GM12872 (cell line): ENCODE measurements at regions not wholly inside any gene's neighbourhood (a gene's known extent, or its start where the extent isn't known, plus 50 kb on each side); places are given as distances from the start of the nearest gene placed in this dataset.

Experiments used
- CTCF ChIP-seq: IDR thresholded peaks from 3 replicates; pipeline ENCODE4 v1.5.1; 2011; ENCODE audit warnings: low read depth, mild to moderate bottlenecking, low read length, moderate library complexity; ENCODE audit not compliant: insufficient read depth

- TF ChIP-seq CTCF = no peak
Measured at GRCh38 chr3:28053759-28054158, 187.7 kb upstream of the CMC1 start.

- no peak for TF ChIP-seq CTCF
Measured at GRCh38 chr3:28056806-28057205, 184.6 kb upstream of the CMC1 start.

GRCh38 chr3:28057539-28057938 lies 183.9 kb upstream of the CMC1 start:
- no peak for TF ChIP-seq CTCF

- TF ChIP-seq CTCF = no peak
Measured at GRCh38 chr3:28066020-28066419, 175.4 kb upstream of the CMC1 start.

GRCh38 chr3:28067014-28067413 lies 174.4 kb upstream of the CMC1 start:
- TF ChIP-seq CTCF = no peak

GRCh38 chr3:28068342-28068741 lies 173.1 kb upstream of the CMC1 start:
- TF ChIP-seq CTCF = no peak

- TF ChIP-seq CTCF = no peak
Measured at GRCh38 chr3:28069438-28069837, 172.0 kb upstream of the CMC1 start.

- no peak for TF ChIP-seq CTCF
Measured at GRCh38 chr3:28076246-28076645, 165.2 kb upstream of the CMC1 start.
